Stimulated activated CD8-positive, alpha-beta memory T cell treated with anti-CD3 and anti-CD28 coated beads, Interleukin-2, amount 100 ng/mL, for 1 hour (primary cell): ENCODE measurements at regions not wholly inside any gene's neighbourhood (a gene's known extent, or its start where the extent isn't known, plus 50 kb on each side); places are given as distances from the start of the nearest gene placed in this dataset.
"Not testable (repeated sequence)": the region's sequence is repeated elsewhere in the genome, so short reads cannot be mapped to it uniquely, and the experiment has no call there.

Experiments used
- DNase-seq, 2 donors: peaks; one replicate each; pipeline ENCODE4 v3.0.0-alpha.2; 2020; ENCODE audit warnings: low read depth in 2 of 2

DNA sequence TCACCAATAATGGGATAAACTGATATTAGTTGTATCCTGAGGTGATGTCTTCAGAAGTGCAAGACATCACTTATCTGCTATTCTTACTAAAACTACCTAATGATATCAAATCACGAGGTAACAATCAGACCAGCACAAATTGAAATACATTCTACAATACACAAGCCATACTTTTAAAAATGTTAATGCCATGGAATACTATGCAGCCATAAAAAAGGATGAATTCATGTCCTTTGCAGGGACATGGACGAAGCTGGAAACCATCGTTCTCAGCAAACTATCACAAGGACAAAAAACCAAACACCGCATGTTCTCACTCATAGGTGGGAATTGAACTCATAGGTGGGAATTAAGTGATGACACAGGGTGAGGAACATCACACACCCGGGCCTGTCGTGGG is 129.3 kb downstream of the SST start:
- no peak for DNase-seq

DNA sequence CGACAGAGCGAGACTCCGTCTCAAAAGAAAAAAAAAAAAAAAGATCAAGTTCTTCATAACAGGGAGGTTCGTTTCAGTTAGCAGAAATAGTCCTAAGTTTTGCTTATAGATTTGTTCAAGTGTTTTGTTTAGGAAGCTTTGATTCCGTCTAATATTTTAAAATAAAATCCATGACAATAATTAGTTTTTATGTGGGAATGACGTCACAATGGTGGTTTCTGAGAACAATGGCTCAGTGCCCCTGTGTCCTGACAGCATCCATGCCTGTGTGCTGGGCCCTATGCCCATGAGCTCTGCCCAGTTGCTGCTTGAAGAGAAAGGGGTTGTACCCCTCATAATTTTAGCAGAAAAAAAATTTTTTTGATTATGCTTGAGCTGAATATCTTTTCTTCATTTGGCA is 134.0 kb downstream of the SST start:
- DNase-seq = no peak

DNA sequence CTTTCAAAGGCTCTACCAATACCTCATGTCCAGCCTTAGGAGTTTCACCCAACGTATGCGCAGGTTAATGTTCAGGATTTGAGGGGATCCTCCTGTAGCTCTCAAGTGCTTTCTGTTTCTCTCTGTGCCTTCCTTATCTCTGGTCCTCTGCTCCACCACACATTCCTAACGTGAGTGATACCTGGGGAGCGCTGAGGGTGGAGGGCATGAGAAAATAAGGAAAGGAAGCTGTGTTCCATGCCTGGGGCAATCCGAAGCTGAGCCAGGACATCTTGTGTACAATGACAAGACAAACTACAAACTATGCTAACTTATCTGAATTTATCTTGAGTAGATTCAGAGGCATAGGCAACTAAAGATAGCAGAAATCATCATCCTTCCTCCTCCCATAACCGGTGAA is 136.4 kb downstream of the SST start:
- DNase-seq = no peak

DNA sequence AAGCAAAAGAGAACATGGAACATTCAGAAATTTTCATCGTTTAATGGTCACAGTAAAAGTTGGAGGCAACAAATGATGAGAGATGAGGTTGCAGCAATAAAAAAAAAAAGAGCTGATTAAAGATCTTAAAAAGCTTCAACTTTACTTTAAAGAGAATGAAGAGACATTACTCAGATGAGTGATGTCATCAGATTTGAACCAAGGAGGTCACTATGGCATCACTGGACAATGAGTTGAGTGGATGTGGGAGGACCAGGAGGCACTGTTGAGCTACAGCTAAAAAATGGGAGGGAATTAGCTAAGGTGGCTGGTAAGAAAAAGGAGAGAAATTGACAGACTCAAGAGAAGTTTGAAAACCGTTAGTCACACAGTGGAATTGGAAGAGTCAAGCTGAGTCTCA is 138.4 kb downstream of the SST start:
- DNase-seq = no peak

DNA sequence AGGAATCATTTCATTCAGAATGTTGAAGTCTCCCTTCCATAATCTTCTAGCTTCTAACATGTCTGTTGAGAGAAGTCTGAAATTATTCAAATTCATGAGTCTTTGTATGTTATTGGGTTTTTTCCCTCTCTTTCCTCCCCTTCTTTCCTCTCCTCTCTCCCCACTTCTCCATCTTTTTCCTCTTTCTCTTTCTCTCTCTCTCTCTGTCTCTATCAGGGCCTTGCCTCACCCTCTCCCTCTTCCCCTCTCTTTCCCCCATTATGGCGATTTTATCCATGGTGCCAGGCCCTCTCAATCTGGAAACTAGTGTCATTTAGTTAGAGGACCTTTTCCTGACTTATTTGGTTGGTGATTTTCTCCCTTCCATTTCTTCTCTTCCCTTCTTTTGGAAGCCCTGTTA is 147.3 kb downstream of the SST start:
- DNase-seq = no peak

DNA sequence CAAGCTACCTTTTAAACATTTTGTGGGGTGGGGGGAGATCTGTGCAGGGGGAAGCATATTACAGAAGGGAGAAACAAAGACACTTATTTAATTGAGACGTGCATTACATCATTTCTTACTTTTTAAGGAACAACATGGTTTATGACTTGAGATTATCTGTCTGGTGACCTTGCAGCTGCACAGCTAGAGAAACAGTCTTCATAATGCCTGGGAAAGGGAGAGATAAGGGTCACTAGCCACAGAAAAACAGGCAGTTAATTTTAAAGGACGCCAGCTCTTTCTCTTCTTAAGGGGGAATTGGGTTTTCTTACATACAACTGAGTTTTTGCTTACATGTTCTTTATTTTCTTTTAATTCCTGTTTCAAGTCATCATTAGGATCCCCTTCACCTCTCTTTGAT is 147.9 kb downstream of the SST start:
- no peak for DNase-seq

DNA sequence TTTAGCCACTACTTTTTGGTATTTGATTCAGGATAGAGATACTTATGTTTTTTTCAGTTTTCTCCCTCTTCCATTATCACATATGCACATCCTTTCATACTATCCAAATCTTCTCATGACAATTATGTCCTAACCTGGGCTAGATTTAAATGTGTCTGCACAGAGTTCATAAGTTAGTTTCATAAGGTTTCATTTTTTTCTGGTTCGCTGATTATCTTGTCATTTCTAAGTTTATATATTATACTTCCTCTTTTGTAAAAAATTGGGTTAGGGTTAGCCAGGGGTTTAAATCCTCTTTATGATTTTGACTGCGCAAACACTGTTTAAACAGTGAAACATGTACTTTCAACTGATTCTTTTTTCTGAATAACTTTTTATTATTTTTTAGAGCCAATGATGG is 148.6 kb downstream of the SST start:
- DNase-seq = no peak

DNA sequence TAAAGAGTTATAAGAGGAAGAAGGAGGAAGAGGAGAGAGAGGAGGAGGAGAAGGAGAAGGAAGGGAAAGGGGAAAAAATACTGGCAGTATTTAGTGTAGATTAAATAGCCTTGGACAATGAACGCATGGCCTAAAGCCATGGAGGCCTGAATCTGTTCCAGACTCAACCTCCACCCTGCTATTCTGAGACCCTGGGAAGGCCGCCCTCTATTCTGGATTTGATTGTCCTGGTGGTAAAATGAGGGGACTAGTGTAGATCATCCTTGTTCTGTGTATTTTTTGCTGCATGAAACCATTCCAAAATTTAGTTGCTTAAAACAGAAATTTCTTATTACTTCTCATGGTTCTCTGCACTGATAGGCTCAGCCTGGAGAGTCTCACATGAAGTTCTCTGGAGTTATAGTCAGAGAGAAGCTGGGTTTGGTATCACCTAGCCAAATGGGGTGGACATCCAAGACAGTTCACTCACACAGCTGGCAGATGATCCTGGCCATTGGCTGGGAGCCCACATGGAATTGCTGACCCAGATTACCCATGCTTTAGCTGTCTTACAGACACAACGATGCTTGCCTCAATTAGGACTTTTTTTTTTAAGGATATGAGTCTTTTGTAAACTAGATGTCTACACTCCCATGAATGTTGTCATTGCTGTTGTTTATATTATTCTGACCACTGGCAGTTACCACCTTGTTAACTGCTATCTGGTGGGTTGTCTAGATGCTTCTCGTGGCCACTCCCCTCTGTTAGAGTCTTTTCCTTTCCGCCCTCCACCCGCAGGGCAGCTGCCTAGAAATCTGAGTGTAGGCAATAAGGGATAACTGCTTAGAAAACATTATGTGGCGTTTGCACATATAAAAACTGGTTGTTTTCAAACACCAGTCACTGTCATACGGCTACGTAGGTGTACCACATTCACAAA is 149.9 kb downstream of the SST start:
- no peak for DNase-seq

DNA sequence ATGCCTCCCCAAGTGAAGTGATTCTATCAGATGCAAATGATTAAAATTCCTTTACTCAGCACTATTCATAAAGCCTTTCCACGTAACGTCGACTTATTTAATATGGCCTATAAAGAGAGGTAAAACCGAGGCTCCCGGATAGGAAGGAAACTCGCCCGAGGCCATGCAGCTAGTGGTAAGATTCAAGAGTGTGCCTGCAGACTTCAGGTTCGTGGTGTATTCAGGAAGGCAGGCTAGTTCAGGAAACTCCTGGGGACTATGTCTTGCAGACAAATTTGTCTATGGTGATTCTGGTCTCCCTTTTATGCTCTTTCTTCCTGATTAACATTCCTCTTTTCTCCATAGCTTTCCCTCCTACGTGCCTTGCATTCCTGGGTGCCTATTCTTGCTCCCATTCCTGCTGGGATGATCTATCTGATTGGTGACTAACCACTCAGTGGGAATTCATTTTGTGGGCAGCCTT is 150.7 kb downstream of the SST start:
- no peak for DNase-seq

DNA sequence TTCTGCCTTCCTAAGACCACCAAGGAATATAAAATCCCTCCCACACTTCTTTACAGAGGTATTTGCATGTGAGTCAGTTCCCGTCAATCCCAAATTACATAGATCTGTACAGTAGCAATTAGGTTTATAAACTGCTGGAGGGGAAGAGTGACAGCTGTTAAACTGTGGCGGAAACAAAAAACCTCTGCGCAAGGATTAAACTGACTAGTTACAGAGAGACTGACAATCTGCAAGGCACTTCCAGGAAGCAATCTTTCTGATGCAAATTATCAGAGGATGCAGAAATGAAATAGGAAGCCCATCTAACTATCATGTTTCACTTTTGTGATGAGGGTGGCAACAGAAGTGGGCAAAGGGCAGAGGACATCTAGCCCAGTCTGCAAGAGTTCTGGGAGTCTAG is 150.4 kb downstream of the RTP4 start:
- no peak for DNase-seq

DNA sequence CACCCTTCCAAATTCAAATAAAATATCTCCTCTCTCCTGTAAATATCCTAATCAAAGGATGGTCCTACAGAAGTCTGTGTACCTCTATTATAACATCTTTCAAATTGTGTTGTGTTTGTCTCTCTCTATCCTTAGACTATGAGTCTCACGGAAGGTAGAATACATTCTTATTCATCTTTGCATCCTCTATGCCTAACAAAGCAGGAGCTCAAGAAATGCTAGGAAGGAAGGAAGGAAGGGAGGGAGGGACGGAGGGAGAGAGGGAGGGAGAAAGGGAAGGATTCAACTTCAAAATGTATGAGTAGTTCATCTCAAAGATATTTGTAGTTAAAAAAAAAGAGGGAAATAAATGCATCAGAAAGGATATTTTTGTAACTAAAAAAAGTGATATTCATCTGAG is 150.0 kb downstream of the RTP4 start:
- no peak for DNase-seq

DNA sequence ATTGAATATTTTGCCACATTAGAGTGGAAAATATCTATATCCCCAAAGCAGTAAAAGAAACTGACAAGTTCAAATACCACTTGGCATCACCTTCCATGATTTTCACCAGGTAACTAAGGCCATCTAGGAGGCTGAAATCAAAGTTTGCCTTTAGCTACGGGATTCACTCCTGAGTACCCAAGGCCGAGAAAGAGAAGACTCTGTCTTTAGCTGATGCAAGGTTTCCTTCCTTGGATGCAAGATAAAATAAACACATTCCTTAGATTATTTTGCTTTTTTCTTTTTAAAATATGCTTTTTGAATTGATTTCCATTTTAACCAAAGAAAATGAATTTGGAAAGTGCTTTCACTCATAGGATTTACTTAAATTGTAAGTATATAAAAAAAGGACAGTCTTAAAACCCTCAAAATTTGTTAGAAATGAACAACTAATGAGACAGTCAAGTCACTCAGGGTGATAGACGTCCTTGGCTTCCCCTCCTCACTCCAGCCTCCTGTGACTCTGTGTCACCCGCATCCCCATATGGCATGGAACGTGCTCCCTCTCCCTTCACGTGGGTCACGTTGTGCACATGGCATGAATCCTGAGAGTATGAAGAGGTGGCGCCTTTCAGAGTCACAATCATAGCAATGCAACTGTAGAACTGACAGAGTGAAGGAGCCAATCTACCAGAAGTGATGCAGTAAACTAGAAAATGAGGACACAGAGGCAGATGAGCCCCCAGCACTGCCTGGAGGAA is 148.4 kb downstream of the RTP4 start:
- DNase-seq = no peak

DNA sequence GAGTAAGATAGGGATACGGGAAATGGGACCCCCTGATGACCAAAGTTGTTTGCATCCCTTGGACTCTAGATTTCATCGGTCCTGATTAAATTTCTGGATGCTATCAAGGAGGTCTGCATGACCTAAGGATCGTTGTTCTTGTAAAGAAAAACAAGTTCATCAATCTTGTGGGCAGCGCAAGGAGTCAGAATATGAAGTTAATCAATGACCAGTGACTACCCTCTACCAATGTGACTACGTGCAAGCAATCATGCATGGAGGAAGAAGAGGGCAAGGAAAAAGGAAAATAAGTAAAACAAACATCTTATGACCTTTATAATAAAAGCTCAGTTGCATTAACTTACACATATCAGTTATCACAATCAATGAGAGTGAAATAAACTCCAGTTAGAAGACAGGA is 139.7 kb downstream of the RTP4 start:
- DNase-seq = no peak

DNA sequence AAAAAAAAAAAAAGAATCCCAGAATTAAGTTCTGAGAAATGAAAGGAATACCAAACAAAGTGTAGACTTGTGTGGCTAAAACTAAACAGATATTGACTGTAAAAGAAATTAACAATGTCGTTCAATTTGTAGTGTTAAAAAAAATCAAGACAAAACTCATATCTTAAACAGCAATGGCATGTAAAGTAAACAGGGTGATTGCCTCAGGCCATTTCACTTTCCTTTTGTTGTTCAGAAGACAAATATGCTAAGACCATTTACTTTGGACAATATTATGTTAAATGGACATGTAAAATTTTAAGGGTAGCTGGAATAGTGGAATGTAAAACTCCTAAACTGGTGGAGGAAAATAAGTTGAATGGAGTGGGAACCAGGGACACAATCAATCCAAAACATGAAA is 139.1 kb downstream of the RTP4 start:
- no peak for DNase-seq

DNA sequence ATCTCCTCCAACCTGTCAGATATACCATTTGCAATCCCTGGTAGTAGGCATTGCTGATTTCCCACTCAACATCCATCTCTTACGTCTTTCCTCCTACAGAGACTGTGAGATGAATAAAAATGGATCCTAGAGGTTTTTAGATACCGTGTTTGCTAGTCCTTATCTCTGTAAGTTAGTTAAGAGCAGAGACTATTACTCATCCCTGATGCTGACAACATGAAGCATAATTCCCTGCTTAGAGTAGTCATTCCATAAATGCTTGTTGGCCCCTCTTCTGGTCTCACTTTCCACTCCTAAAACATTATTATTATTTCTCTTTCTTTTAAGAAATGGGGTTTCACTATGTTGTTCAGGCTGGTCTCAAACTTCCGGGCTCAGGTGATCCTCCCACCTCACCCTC is 136.2 kb downstream of the RTP4 start:
- DNase-seq = no peak

DNA sequence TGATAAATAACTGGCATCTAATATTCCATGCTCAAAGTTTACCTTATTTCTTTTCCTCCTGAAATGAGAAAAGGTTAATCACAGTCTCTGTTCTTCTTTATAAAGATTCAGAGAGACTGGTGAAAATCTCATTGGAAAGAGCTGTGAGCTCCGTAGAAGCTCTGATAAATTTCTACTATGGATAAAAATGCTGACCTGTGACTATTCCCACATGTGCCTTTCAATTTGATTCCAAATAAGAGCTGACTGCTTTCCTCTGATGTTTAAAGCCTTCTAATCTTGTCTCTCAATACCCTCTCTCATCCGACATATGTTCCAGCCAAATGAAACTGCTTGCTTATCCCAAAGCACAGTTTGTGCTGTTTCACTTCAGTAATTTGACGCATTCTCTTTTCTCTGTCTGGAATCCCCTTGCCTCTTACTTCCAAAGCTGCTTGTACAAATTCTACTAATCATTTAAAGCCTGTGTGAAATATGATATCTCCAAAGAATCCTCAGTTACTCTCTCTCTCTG is 130.1 kb downstream of the RTP4 start:
- no peak for DNase-seq

DNA sequence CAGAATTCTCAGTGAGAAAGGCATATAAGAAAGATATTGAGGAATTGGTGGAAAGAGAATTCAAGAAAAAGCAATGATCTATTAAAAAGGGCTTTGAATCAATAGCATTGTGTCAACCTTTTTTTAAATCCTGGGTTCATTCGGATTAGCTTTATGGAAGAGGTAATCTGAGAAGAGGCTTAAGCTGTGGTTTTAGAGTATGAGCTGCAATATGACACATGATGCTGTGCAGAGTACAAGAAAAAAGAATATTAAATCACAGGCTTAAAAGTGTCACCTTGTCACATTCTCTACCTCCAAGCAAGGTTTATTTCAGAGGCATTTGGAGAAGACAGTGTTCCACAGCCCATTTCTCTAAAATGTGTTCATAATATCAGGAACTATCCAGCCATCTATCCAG is 128.9 kb downstream of the RTP4 start:
- no peak for DNase-seq

DNA sequence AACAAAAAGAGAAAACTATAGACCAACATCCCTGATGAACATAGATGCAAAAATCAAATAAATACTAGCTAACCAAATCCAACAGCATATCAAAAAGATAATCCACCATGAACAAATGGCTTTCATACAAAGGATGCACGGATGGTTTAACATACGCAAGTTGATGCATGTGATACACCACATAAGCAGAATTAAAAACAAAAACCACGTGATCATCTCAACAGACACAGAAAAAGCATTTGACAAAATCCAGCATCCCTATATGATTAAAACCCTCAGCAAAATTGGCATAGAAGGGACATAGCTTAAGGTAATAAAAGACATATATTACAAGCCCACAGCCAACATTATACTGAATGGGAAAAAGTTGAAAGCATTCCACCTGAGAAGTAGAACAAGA is 125.9 kb downstream of the RTP4 start:
- not testable (repeated sequence) for DNase-seq

DNA sequence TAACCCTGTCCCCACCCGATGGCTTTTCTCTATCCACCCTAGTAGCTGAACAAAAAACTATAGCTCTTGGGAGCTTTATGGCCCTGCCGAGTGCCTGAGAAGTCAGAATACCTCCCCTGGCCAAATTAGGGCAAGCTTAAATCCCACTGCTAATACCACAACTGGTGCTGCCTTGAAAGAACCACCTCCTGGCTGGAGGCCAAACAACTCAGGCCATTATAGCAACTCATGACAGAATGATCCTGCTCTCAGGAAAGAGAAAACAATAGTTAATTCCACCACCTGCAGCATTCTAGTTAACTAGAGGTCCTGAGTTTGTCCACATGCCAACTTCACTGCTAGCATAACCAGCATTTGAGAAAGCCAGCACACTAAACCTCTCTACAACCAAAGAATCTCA is 123.2 kb downstream of the RTP4 start:
- no peak for DNase-seq

DNA sequence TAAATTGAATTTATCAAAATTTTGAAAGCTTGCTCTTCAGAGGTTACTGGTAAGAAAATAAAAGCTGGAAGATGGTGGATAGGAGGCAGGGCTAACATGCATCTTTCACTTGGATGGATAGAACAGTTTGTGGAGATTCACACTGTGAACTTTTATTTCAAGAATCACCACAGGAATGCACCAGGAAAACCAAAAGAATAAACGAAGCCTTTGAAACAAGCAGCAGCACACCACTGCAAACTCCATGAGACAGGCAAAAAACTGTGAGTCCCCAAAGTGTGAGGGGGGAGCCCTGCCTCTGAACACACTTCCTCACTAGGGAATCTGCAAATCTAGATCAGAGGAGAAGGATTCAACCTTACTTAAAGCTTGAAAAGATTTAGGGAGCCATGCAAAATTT is 122.2 kb downstream of the RTP4 start:
- DNase-seq = no peak

DNA sequence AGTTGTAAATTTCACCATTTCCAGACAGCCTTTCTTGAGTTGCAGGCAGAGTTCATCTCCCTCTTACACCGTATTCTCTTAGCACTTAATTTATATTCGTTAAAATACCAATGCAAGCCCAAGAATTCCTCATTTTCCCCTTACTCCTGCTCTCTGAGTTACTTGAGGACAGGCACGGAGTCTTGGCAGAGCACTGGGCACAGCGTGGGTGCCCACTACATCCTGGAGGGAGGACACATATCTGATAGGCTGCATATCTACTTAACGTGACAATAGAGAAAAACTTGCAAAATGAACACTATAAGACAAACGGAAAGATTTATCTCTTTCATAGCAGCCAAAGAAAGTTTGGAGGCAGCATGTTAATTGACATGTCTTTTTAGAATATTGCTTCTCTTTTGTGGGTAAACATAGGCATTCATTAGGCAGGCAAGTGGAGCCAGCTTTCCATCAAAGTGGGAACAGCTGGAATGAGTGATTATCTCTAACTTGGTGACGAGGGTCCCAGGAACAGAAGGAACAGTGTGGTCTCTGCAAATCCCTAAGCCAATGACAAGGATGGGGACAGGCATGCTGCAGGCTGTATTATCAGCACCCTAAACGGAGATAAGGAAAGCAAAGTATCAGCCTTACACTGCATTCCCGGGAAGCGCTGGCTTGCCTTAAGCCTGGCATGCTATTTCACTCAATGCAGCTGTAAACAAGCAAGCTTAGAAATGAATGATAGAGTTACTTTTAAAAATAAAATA is 116.5 kb downstream of the RTP4 start:
- no peak for DNase-seq

DNA sequence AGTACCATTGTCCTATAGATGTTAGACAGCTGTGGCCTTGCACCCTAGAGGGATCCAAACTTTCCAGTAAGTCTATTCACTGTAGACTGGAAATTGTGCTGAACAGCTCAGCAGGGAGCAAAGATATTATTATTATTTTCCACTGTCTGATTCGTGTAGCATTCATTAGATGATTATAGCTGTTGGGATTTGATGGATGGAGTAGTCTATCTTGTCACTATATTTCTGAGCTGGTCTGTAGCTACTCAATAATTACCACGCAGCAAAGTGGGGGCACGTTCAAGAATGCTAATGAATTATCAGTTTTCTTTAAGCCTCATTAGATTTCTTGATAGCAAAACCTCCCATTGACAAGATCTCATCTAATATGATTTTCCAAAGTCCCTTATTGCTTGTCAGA is 113.2 kb downstream of the RTP4 start:
- DNase-seq = no peak
